Hepatocyte (in vitro differentiated cells): ENCODE measurements at regions not wholly inside any gene's neighbourhood (a gene's known extent, or its start where the extent isn't known, plus 50 kb on each side); places are given as distances from the start of the nearest gene placed in this dataset.

Source experiments
- CTCF ChIP-seq: fragments of 200-600 bp; sonication (generic); IDR thresholded peaks from 2 replicates; pipeline ENCODE4 v1.5.1; 2016; ENCODE audit warnings: antibody characterized with exemption, mild to moderate bottlenecking; ENCODE audit not compliant: poor library complexity
- EZH2 ChIP-seq: fragments of 200-600 bp; sonication (generic); IDR thresholded peaks from 2 replicates; pipeline ENCODE4 v1.6.1; 2016; ENCODE audit warnings: antibody characterized with exemption, mild to moderate bottlenecking, borderline replicate concordance
- EZH2phosphoT487 ChIP-seq: fragments of 200-600 bp; sonication (generic); IDR thresholded peaks from one replicate; pipeline ENCODE4 v1.6.1; 2018; ENCODE audit warnings: antibody characterized with exemption, mild to moderate bottlenecking, low read depth, moderate library complexity; ENCODE audit not compliant: unreplicated experiment, severe bottlenecking

- TF ChIP-seq EZH2 (no peak), CTCF (no peak), EZH2phosphoT487 (no peak)
Measured at GRCh38 chr17:11031787-11032186, 193.9 kb upstream of the PIRT start.
